DMS53 treated with DMSO at 0.1 percent for 48 hours (cell line): ENCODE measurements at regions not wholly inside any gene's neighbourhood (a gene's known extent, or its start where the extent isn't known, plus 50 kb on each side); places are given as distances from the start of the nearest gene placed in this dataset.
"Not testable (repeated sequence)": the region's sequence is repeated elsewhere in the genome, so short reads cannot be mapped to it uniquely, and the experiment has no call there.

Experiments used
- DNase-seq: peaks from one replicate; lab custom pipeline; 2025; ENCODE audit not compliant: unreplicated experiment; lab: John Stamatoyannopoulos, UW

GRCh38 chr6:74534465-74535211 is 671.2 kb downstream of the COL12A1 start:
- peak; percentile 98 for DNase-seq

- peak; percentile 25 for DNase-seq
These were observed 686.7 kb downstream of the COL12A1 start for GRCh38 chr6:74519163-74519562.

- DNase-seq = no peak
These were observed 687.8 kb downstream of the COL12A1 start for GRCh38 chr6:74518035-74518434.

DNA sequence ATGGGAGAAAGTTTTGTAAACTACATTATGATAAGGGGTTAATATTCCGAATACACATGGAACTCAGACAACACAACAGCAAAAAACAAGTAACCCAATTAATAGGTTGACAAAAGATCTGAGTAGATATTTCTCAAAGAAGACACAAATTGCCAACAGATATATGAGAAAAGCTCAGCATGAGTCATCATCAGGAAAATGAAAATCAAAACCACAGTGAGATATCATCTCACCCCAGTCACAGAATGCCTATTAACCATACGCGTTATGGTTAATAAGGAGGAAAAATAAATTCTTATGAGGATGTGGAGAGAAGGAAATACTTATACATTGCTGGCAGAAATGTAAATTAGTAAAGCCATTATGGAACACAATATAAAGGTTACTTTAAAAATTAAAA is 695.0 kb downstream of the COL12A1 start:
- no peak for DNase-seq

DNA sequence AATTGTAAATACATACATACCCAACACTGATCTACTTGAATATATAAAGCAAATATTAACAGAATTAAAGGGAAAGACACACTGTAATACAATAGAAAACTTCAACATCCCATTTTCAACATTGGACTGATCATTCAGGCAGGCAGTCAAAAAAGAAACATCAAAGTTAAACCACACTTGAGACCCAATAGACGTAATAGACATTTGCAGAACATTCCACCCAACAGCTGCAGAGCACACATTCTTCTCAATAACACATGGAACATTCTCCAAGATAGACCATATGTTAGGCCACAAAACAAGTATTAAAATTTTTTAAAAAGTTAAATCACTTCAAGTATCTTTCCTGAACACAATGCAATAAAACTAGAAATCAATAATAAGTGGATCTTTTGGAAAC is 698.2 kb downstream of the COL12A1 start:
- no peak for DNase-seq

DNA sequence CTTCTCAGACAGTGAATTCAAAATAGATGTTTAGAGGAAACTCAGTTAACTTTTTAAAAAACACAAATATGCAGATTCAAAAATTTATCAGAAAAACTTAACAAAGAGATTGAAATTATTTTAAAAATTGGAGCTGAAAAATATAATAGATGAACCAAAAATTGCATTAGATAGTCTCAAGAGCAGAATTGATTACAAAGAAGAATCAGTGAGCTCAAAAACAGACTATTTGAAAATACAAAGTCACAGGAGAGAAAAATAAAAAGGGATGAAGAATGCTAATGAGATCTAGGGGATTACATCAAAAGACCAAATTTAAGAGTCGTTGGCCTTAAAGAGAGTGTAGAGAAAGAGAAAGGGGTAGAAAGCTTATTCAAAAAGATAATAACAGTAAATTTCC is 700.5 kb downstream of the COL12A1 start:
- no peak for DNase-seq

DNA sequence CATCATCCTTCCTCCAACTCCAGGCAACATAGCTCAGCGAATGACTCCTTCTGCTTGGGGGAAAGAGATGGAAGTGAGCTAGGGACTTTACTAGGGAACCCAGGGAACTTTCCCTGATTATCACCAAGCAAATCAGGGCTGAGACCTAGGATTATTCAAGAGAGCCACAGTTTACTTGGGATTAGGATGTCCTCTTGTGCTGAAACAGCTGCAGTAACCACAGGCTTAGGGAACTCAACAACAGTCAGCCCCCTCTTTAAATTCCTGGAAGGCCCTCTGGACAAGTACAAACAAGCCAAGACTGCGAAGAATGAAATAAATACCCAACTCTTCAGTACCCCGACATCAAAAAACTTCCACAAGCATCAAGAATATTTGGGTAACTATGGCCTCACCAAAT is 700.9 kb downstream of the COL12A1 start:
- DNase-seq = no peak

DNA sequence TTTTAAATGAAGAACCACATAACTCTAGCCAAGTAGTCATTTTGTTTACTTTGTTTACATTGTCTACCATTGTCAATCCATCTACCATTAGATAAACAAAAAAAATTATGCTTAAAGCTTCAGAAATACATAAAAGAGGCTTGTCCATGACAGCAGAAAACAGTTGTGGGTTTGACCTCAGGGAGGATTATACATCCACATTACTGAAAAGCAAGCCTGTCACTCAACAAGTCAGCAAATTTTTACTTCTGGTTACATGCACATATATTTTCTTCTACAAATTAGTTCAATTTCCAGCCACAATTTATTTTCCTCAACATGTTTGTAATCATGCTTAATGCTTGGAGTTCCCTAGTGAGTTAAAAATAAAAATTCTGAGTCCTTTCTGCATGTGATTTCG is 713.3 kb downstream of the COL12A1 start:
- no peak for DNase-seq

GRCh38 chr6:74491844-74492374 is 713.9 kb downstream of the COL12A1 start:
- DNase-seq = no peak

GRCh38 chr6:74488726-74489125 is 717.1 kb downstream of the COL12A1 start:
- DNase-seq = not testable (repeated sequence)

- no peak for DNase-seq
These were observed 723.7 kb downstream of the COL12A1 start for GRCh38 chr6:74482180-74482579.

GRCh38 chr6:74480561-74480960 is 725.3 kb downstream of the COL12A1 start:
- DNase-seq = no peak

DNA sequence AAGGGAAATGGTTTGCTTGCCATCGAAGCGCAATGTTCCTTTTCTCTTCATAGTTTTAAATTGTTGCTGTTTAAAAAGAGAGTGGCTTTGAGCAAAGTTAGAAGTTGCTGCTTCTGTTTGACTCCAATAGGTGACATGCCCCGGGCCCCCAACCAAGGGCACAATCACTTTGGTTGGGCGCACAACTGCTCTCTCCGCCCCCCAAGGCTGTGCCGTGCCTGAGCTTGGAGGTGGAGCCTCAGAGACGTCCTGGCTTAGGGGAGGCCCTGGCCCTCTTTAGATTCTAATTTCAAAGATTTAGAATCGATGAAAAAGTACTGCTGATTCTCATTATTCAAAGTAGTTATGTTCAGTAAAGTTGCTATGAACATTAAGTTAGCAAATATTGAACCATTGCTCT is 725.9 kb downstream of the COL12A1 start:
- DNase-seq = no peak

DNA sequence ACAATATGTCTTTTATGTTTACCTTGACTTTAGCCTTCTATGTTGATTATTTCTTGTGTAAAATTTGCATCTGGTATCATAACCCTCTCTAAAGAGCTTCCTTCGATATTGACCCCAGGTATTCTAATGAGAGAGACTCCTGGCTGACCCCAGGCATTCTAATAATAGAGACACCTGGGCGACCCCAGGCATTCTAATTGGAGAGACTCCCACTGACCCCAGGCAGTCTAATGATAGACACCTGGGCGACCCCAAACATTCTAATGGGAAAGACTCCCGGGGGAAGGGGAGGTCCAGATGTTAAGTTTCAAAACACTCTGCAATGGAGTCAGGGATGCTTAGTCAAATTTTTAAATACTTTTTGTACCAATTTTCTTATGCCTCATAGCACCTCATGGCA is 726.4 kb downstream of the COL12A1 start:
- DNase-seq = no peak

DNA sequence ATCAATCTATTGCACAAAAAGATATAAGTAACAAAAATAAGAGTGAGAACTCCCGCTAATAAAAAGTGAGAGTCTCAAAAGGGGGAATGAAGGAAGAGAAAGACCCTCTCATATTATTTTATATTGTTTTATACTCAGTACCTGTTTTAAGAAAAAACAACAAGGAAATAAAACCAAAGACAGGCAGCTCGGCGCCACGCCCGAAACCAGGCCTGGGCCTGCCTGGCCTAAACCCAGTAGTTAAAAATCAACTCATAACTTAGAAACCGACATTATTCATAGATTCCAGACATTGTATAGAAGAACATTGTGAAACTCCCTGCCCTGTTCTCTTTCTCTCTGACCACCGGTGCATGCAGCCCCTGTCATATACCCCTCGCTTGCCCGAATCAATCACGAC is 731.8 kb downstream of the COL12A1 start:
- not testable (repeated sequence) for DNase-seq

DNA sequence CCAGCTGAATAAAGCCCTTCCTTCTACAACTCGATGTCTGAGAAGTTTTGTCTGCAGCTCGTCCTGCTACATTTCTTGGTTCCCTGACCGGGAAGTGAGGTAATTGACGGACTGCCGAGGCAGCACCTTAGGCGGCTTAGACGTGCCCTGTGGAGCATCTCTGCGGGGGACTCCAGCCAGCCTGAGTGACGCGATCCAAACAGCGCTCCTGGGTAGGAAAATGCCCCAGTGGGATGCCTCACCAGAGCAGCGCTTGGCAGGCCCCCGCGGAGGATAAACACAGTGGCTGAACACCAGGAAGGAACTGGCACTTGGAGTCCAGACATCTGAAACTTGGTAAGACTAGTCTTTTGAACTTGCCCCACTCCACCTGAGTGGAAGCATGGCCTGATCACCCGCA is 737.3 kb downstream of the COL12A1 start:
- not testable (repeated sequence) for DNase-seq

DNA sequence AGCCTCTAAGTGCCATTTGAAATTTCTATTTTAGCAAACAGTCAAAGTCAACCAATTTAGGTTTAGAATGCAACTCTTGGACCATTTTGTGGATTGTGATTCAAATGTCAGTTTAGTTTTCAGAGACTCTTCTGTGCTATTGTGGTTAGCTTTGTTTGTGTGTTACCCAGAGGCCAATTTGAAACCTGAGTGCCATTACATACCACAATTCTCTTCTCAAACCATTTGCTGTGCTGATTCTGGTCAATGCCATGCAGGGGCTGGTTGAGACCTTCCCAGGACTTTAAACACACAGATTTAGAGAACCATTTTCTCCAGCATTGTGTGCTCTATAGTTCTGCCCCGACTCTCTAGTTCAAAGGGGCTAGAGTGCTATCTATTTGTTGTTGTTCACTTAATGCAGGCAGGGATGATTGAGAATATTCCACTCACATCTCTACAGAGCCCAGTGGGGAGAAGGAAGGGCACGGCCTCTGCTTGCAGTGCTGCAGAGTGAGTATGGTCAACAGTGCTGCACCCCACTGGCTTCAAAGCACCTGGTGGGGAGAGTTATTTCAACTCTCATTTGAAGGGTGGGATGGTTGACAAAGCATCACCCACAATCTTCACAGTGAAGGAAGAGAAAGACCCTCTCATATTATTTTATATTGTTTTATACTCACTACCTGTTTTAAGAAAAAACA is 738.2 kb downstream of the COL12A1 start:
- DNase-seq = no peak

DNA sequence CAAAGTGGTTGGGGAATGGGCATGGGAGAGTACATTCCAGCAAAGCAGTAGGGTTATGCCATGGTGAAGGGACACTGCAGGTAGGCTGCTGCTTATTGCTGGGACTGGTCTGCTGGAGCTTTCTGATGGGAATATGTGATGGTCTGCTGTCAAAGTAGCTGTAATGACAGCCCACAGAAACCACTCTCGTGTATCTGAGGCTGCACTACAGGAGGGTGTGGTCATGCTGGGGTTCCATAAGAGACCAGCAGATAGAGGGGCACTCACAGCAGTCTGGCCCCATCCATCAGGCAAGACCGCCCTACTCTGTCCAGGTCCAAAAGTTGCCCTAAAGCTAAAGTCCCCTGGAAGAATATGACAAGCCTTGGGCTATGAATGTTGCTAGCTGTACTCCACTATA is 739.3 kb downstream of the COL12A1 start:
- no peak for DNase-seq

DNA sequence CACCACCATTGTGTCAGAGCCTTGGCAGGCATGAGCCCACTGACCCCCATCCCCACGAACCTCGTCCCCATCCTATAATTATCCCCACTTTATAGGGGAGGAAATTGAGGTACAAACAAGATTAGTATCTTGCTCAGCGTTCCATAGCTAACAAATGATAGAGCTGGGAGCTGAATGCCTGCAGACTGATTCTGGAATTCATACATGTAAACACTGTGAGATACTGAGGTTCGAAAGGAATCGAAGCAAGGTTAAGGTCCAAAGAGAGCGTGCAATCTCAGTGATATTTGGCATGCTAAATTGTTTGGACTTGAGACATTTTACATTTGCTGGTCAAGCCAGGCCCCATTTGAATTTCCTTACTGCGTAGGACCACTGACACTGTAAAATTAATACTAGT is 746.6 kb downstream of the COL12A1 start:
- no peak for DNase-seq

GRCh38 chr6:74458536-74458935 is 747.3 kb downstream of the COL12A1 start:
- DNase-seq = no peak

- DNase-seq = no peak
These were observed 750.1 kb downstream of the COL12A1 start for GRCh38 chr6:74455786-74456185.

- DNase-seq = no peak
These were observed 753.9 kb downstream of the COL12A1 start for GRCh38 chr6:74451953-74452352.
